Kidney epithelial cell (primary cell): ENCODE measurements at regions not wholly inside any gene's neighbourhood (a gene's known extent, or its start where the extent isn't known, plus 50 kb on each side); places are given as distances from the start of the nearest gene placed in this dataset.

Experiments used
- DNase-seq: peaks from one replicate; pipeline ENCODE4 v3.0.0-alpha.2; 2010; ENCODE audit warnings: low read depth
- H3K27me3 ChIP-seq: 2 replicates; pipeline ENCODE4 v1.6.0; 2011; ENCODE audit warnings: low read length; ENCODE audit not compliant: control insufficient read depth, insufficient read depth
- H3K36me3 ChIP-seq: 2 replicates; pipeline ENCODE4 v1.5.1; 2011; ENCODE audit warnings: low read length; ENCODE audit not compliant: control insufficient read depth, insufficient read depth
- H3K4me3 ChIP-seq: 2 replicates; pipeline ENCODE4 v1.5.1; 2011; ENCODE audit warnings: low read depth, mild to moderate bottlenecking, control low read depth, low read length
- TF ChIP-seq, protein P1 (sequence below): IDR thresholded peaks from 2 replicates; pipeline ENCODE4 v1.5.1; 2011; ENCODE audit warnings: mild to moderate bottlenecking, moderate library complexity, low read length, control low read depth, inconsistent platforms; ENCODE audit not compliant: insufficient read depth, poor library complexity, severe bottlenecking

DNA sequence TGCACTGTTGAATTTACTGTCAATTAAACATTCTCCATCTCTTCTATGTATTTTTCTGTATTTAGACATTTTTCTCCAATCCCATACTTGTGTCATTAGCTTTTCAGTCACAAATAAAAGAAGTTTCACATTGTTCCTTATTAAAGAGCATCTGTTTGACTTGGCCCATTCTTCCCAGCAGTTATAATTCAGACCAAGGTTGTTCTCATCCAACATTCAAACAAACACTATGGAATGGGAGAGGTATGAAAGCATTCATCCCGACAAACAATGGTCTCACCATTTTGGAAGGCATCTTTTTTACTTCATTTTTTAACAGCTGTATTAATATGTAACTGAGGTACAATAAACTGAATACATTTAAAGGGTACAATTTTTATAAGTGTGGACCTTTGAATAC is 208.8 kb upstream of the MAF start:
- H3K27me3 ChIP-seq: no peaks in the 10 kb centered on the region
- DNase-seq: no peak
- H3K36me3 ChIP-seq: no peaks in the 10 kb centered on the region
- H3K4me3 ChIP-seq: no peak overlapping the region
- TF ChIP-seq, protein P1, sequence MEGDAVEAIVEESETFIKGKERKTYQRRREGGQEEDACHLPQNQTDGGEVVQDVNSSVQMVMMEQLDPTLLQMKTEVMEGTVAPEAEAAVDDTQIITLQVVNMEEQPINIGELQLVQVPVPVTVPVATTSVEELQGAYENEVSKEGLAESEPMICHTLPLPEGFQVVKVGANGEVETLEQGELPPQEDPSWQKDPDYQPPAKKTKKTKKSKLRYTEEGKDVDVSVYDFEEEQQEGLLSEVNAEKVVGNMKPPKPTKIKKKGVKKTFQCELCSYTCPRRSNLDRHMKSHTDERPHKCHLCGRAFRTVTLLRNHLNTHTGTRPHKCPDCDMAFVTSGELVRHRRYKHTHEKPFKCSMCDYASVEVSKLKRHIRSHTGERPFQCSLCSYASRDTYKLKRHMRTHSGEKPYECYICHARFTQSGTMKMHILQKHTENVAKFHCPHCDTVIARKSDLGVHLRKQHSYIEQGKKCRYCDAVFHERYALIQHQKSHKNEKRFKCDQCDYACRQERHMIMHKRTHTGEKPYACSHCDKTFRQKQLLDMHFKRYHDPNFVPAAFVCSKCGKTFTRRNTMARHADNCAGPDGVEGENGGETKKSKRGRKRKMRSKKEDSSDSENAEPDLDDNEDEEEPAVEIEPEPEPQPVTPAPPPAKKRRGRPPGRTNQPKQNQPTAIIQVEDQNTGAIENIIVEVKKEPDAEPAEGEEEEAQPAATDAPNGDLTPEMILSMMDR: no peak

DNA sequence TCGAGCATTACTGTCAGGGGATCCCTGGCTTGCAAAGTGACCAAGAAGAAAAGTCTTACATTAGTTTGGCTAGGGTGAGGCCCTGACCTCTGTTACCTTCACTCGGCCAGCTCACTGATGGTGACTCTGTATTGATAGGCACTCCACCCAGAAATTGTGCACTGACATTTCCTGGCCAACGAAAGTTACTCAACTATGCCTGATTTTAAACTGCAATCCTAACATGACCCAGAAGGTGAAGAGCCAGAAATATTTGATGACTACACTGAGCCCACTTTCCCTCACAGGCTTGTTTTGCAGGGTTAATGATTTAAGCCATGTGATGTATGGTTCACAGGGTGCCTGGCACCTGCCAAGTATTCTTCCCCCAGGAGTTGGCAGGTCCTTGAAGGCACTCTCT is 208.2 kb upstream of the MAF start:
- Histone ChIP-seq H3K4me3 (no peak overlapping the region), H3K27me3 (no peaks in the 10 kb centered on the region), H3K36me3 (no peaks in the 10 kb centered on the region)
- DNase-seq: no peak
- TF ChIP-seq, protein P1: no peak

DNA sequence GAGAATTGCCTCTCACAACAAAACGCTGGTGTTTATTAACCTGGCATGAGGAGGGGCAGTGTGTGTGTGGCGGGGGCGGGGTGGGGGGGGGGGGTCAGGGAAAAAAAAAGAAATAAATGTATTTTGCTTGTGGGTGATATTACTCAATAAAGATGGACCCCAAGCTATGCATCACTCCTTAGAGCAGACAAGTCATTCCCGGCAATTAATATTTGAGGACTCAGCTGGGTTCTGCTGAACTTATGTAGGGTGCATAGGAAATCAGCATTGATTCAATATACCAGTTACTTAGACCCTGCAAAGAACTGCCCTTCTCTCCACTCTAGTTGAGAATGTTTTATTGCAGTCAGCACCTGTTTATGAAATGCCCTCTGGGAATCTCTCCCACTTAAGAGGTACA is 206.2 kb upstream of the MAF start:
- no peaks in the 10 kb centered on the region for H3K27me3 ChIP-seq
- H3K4me3 ChIP-seq: no peak overlapping the region
- no peak for DNase-seq
- TF ChIP-seq, protein P1: no peak
- H3K36me3 ChIP-seq: no peaks in the 10 kb centered on the region

DNA sequence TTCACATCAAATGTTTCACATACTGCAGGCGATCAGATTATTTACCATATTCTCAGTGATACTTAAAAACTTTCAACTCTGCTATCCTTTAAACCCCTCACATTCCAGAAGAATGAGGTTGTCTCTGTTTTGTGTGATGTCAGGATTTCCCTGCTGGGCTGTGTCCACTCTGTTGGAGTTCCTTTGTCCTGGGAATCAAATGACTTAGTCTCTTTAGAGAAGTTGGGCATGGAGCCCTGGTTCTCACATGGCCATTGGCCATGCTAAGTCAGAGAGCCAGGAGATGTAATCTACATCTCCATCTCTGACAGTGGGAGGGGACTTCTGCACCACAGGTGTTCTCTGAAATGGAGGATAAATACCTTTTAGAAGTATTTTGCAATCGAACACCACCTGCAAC is 205.1 kb upstream of the MAF start:
- Histone ChIP-seq H3K36me3 (no peaks in the 10 kb centered on the region), H3K27me3 (no peaks in the 10 kb centered on the region), H3K4me3 (no peak overlapping the region)
- TF ChIP-seq, protein P1: no peak
- DNase-seq: no peak

DNA sequence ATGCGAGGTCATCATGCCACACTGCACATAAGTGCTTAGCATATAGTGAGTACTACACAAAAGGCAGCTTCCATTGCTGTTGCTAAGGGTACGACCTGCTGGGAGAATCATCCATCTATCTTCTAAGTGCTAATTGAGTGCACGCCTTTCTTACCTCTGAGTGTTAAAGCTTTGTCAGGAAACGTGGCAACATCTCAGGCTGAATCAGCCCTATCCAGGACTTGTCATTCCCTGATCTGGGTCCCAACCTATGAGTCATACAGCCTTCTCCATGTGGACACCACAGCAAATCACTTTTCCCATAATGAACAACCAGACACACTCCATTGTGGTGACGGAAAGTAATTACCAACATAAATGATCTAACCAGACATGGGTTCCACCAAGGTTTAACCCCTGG is 201.1 kb upstream of the MAF start:
- no peaks in the 10 kb centered on the region for H3K27me3 ChIP-seq
- peak; percentile 97 for DNase-seq
- no peaks in the 10 kb centered on the region for H3K36me3 ChIP-seq
- TF ChIP-seq, protein P1: no peak
- no peak overlapping the region for H3K4me3 ChIP-seq

DNA sequence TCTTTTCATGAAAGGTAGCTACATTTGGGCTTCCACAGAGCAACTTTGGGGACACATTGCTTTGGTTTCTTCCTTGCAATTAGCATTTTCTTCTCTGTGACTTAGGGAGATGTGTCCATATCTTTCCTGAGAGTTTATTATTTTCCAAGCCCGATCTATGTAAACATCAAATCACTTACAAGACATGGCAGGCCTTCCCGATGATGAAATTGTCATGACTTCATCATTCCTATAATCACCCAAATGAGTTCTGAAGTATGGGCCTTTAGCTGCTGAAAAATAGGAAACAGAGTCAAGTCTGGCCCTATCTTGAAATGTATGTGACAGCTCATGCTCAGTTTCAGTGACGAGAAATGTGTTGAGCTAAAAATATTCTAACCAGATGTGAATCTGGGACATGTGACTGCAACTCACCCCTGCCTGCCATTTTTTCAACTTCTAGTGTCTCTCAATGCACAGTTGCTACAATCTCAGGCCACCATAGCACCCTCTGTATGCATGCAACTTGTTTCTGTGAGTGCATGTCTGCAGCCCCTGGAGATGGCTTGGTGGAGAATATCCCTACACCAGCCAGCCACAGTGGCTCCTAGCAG is 199.6 kb upstream of the MAF start:
- TF ChIP-seq, protein P1: no peak
- no peaks in the 10 kb centered on the region for H3K27me3 ChIP-seq
- H3K4me3 ChIP-seq: no peak overlapping the region
- H3K36me3 ChIP-seq: no peaks in the 10 kb centered on the region
- no peak for DNase-seq
